ENCODE measurements at regions not wholly inside any gene's neighbourhood (a gene's known extent, or its start where the extent isn't known, plus 50 kb on each side); places are given as distances from the start of the nearest gene placed in this dataset.

DNA sequence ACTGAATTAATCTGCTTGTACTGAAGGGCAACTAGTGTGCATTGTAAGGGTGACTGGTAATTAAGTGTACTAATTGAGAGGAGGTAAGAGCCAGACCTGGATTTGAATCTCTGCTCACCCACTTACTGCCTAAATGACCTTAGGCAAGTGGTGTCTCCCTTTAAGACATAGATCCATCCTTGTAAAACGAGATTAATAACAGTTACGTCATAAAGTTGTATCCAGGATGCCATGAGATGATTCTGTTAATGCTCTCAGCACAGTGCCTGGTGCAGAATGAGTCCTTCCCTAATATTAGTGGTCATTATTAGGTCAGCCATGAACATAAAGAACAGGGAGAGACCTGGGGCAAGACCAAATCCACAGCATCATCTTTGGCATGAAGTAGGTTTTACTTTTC lies 470.1 kb downstream of the MAFB start:
- H3K27ac Mint-ChIP-seq: no peak overlapping the region
- H3K27me3 Mint-ChIP-seq: peaks cover 0 to 9% of the 10 kb centered on the region in 2 donors
- H3K9me3 Mint-ChIP-seq: peaks cover 3% of the 10 kb centered on the region
- H3K4me1 Mint-ChIP-seq (ENCODE audit: low read depth in 2 of 2): no peaks in the 10 kb centered on the region
- H3K4me3 Mint-ChIP-seq: no peak overlapping the region
- H3K36me3 Mint-ChIP-seq: no peaks in the 10 kb centered on the region
- ATAC-seq: no peak
- no peak for DNase-seq (ENCODE audit: low spot score)

GRCh38 chr20:40218316-40218969 lies 470.6 kb downstream of the MAFB start:
- Mint-ChIP-seq H3K4me1 (ENCODE audit: low read depth in 2 of 2) (no peaks in the 10 kb centered on the region), H3K4me3 (no peak overlapping the region), H3K9me3 (peaks cover 3% of the 10 kb centered on the region), H3K27ac (no peak overlapping the region), H3K27me3 (peaks cover 0 to 9% of the 10 kb centered on the region in 2 donors), H3K36me3 (no peaks in the 10 kb centered on the region)
- no peak for ATAC-seq
- DNase-seq (ENCODE audit: low spot score): no peak

- no peak overlapping the region for H3K4me3 Mint-ChIP-seq
- peaks cover 2% of the 10 kb centered on the region for H3K9me3 Mint-ChIP-seq
- no peaks in the 10 kb centered on the region for H3K4me1 Mint-ChIP-seq (ENCODE audit: low read depth in 2 of 2)
- ATAC-seq (no peak), DNase-seq (ENCODE audit: low spot score) (no peak)
- peaks cover 9 to 12% of the 10 kb centered on the region in 2 donors for H3K27me3 Mint-ChIP-seq
- no peaks in the 10 kb centered on the region for H3K36me3 Mint-ChIP-seq
- H3K27ac Mint-ChIP-seq: no peak overlapping the region
Observed at GRCh38 chr20:40207655-40208054, 481.4 kb downstream of the MAFB start.

DNA sequence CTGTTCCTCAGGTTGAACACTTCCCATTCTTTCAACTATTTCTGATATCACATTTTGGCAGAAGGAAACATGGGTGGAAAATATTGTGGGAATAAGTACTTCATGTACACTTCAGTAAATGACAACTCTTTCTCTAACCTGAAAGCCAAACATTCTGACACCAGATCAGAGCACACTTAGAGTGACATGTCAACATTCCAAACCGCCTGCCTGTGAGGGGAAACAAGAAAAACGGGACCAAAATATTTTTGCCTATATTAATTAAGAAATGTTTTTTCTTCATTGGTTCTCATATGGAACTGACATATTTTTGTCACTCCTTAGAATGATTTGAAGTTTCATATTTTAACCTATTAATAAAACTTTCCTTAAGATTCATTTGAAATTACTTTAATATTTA lies 483.1 kb downstream of the MAFB start:
- ATAC-seq (no peak), DNase-seq (ENCODE audit: low spot score) (no peak)
- no peak overlapping the region for H3K27ac Mint-ChIP-seq
- peaks cover 10 to 18% of the 10 kb centered on the region in 2 donors for H3K27me3 Mint-ChIP-seq
- H3K9me3 Mint-ChIP-seq: peaks cover 2% of the 10 kb centered on the region
- H3K4me1 Mint-ChIP-seq (ENCODE audit: low read depth in 2 of 2): no peaks in the 10 kb centered on the region
- no peak overlapping the region for H3K4me3 Mint-ChIP-seq
- no peaks in the 10 kb centered on the region for H3K36me3 Mint-ChIP-seq

DNA sequence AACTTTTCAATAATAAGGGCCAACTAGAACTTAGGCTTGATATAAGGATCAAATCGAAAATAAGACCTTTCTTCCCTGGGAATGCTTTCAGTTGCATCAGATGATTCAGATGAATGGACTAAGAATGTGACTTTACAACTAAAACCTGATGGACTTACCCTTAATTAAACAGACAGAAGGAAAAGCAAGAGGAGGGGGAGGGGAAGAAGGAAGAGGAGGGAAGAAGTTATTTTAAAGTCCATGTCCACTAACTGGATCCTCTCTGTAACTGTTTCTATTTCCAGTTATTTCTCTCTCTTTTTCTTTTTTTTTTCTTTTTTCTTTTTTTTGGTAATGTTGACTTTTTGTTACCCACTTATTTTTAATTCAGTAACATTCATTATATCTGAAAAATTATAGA lies 486.0 kb downstream of the MAFB start:
- Mint-ChIP-seq H3K4me3 (no peak overlapping the region), H3K4me1 (ENCODE audit: low read depth in 2 of 2) (no peaks in the 10 kb centered on the region), H3K27ac (no peak overlapping the region), H3K27me3 (peaks cover 8 to 23% of the 10 kb centered on the region in 2 donors), H3K36me3 (no peaks in the 10 kb centered on the region), H3K9me3 (no peaks in the 10 kb centered on the region)
- ATAC-seq (no peak), DNase-seq (ENCODE audit: low spot score) (no peak)

- Mint-ChIP-seq H3K4me1 (ENCODE audit: low read depth in 2 of 2) (no peaks in the 10 kb centered on the region), H3K4me3 (no peak overlapping the region), H3K27ac (no peak overlapping the region), H3K36me3 (no peaks in the 10 kb centered on the region), H3K9me3 (peaks cover 3% of the 10 kb centered on the region), H3K27me3 (peaks cover 3 to 23% of the 10 kb centered on the region in 2 donors)
- ATAC-seq (no peak), DNase-seq (ENCODE audit: low spot score) (no peak)
Observed at GRCh38 chr20:40197691-40198090, 491.3 kb downstream of the MAFB start.

DNA sequence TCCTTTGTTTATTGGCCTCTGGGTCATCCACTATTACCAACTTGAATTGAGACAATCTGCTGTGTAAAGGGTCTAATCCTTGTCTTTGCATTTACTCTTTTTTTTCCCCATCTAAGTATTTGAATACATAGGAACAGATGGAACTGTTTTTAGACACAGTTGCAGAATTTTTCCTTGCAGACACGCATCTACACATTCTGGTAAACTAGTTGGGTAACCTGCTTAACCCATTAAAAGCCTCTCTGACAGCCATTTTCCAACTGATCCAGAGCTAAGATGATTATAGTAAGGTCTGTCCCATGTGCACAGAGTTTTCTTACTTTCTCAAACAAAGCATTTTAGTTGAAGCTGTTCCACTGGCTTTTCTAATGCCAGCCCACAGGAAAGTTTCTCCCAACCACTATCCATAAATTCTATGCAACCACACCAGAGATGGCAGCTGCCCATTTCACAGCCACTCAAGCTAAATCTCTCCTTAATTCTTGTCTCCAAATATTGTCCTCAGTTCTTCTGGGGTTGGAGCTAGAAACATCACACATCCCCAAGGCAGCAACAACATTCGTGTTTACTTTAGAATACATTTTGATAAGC lies 492.1 kb downstream of the MAFB start:
- ATAC-seq (no peak), DNase-seq (ENCODE audit: low spot score) (no peak)
- H3K36me3 Mint-ChIP-seq: no peaks in the 10 kb centered on the region
- H3K27me3 Mint-ChIP-seq: peaks cover 2 to 20% of the 10 kb centered on the region in 2 donors
- no peaks in the 10 kb centered on the region for H3K4me1 Mint-ChIP-seq (ENCODE audit: low read depth in 2 of 2)
- H3K27ac Mint-ChIP-seq: no peak overlapping the region
- peaks cover 3% of the 10 kb centered on the region for H3K9me3 Mint-ChIP-seq
- H3K4me3 Mint-ChIP-seq: no peak overlapping the region

DNA sequence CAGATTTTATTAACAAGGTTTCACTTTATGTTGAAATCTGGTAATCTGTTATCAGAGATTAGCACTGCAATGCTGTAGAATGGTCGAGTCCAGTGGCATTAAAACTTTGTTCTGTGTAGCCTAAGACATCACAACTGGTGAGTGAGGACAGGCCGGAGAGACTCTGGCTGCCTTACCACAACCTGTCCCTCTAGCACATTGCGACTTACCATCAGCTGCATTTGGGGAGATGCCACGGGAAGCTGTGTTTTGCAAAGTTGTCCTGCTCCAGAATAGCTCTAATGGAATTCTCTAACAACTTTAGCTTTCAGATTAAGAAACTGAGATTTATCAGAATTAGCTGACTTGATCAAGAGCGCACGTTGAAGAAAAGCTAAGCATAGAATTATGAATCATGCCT lies 493.3 kb downstream of the MAFB start:
- Mint-ChIP-seq H3K9me3 (peaks cover 3% of the 10 kb centered on the region), H3K27me3 (peaks cover 2 to 18% of the 10 kb centered on the region in 2 donors), H3K27ac (no peak overlapping the region), H3K36me3 (no peaks in the 10 kb centered on the region), H3K4me3 (no peak overlapping the region), H3K4me1 (ENCODE audit: low read depth in 2 of 2) (no peaks in the 10 kb centered on the region)
- DNase-seq (ENCODE audit: low spot score): no peak
- no peak for ATAC-seq

DNA sequence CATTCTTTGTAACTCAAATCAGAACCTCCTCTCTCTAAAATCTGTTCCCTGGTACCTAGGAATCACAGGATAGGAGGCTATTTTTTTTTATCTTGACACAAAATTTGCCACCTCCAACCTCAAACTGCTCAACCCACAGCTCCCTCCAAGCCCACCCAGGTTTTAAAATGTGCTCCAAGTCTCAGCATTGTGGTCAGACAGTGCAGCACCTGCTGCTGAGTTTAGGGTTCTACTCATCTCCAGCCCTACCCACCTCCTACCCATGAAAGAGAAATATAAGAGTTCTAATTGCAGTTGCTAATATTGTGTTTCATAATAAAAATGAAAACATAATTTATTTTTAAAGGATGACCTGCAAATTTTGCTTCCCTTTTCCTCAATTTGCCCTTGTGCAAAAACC lies 496.5 kb downstream of the MAFB start:
- H3K27ac Mint-ChIP-seq: no peak overlapping the region
- H3K4me1 Mint-ChIP-seq (ENCODE audit: low read depth in 2 of 2): no peaks in the 10 kb centered on the region
- DNase-seq (ENCODE audit: low spot score) (no peak), ATAC-seq (no peak)
- H3K9me3 Mint-ChIP-seq: peaks cover 3% of the 10 kb centered on the region
- H3K4me3 Mint-ChIP-seq: no peak overlapping the region
- H3K27me3 Mint-ChIP-seq: peaks cover 7 to 36% of the 10 kb centered on the region in 2 donors
- no peaks in the 10 kb centered on the region for H3K36me3 Mint-ChIP-seq

GRCh38 chr20:40192081-40192480 lies 497.0 kb downstream of the MAFB start:
- H3K4me1 Mint-ChIP-seq (ENCODE audit: low read depth in 2 of 2): no peaks in the 10 kb centered on the region
- ATAC-seq: no peak
- H3K27ac Mint-ChIP-seq: no peak overlapping the region
- H3K36me3 Mint-ChIP-seq: no peaks in the 10 kb centered on the region
- H3K27me3 Mint-ChIP-seq: peaks cover 7 to 36% of the 10 kb centered on the region in 2 donors
- H3K4me3 Mint-ChIP-seq: no peak overlapping the region
- H3K9me3 Mint-ChIP-seq: peaks cover 3% of the 10 kb centered on the region
- DNase-seq (ENCODE audit: low spot score): no peak

DNA sequence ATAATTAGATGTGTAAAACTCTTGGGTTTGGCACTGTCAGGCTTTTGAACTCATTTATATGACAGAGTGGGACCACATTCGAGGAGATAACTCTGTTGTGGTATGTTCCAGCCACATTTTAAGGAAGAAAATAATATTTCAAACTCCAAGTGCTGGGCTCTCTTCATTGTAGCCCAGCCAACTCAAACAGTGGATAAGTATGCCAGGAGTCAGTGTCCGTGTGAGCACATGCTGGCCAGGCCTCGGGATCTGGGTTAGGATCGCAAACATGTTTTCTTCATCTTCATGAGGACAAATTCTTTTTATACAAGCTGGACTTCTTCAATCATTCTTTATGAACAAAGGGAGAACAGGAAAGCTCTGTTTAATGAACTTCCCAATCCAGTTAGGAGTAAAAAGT lies 497.5 kb downstream of the MAFB start:
- H3K27ac Mint-ChIP-seq: no peak overlapping the region
- peaks cover 3% of the 10 kb centered on the region for H3K9me3 Mint-ChIP-seq

GRCh38 chr20:40189621-40190020 lies 499.4 kb downstream of the MAFB start:
- Mint-ChIP-seq H3K4me3 (no peak overlapping the region), H3K4me1 (ENCODE audit: low read depth in 2 of 2) (no peaks in the 10 kb centered on the region), H3K36me3 (no peaks in the 10 kb centered on the region), H3K9me3 (peaks cover 3% of the 10 kb centered on the region), H3K27me3 (peaks cover 7 to 36% of the 10 kb centered on the region in 2 donors), H3K27ac (no peak overlapping the region)
- no peak for DNase-seq (ENCODE audit: low spot score)
- ATAC-seq: no peak

More for the DNA sequence above, 497.5 kb downstream of the MAFB start:
- no peak overlapping the region for H3K4me3 Mint-ChIP-seq
- H3K4me1 Mint-ChIP-seq (ENCODE audit: low read depth in 2 of 2): no peaks in the 10 kb centered on the region
- peaks cover 7 to 36% of the 10 kb centered on the region in 2 donors for H3K27me3 Mint-ChIP-seq
- ATAC-seq: no peak
- no peak for DNase-seq (ENCODE audit: low spot score)
- H3K36me3 Mint-ChIP-seq: no peaks in the 10 kb centered on the region

DNA sequence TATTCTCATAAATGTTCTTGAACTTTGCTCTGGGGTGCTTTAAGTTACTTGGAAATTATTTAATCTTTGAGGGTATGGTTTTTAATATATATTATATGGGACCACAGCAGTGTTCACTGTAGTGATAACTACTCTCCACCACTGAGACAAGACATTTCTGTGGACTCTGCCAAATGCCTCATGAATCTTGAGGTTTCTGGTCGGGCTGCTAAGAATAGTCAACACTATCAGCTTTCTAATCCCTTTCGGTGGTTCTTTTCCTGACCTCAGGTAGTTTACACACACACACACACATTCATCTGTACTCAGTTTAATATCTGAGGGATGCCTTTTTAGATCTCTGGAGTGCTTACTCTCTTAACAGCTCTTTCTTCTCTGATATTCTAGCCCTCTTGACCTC lies 500.7 kb downstream of the MAFB start:
- H3K4me1 Mint-ChIP-seq (ENCODE audit: low read depth in 2 of 2): no peaks in the 10 kb centered on the region
- peaks cover 2% of the 10 kb centered on the region for H3K9me3 Mint-ChIP-seq
- H3K36me3 Mint-ChIP-seq: no peaks in the 10 kb centered on the region
- H3K27me3 Mint-ChIP-seq: peaks cover 6 to 30% of the 10 kb centered on the region in 2 donors
- DNase-seq (ENCODE audit: low spot score) (no peak), ATAC-seq (no peak)
- H3K27ac Mint-ChIP-seq: no peak overlapping the region
- H3K4me3 Mint-ChIP-seq: no peak overlapping the region

GRCh38 chr20:40186826-40187225 lies 502.2 kb downstream of the MAFB start:
- Mint-ChIP-seq H3K36me3 (no peaks in the 10 kb centered on the region), H3K4me1 (ENCODE audit: low read depth in 2 of 2) (no peaks in the 10 kb centered on the region), H3K4me3 (no peak overlapping the region), H3K9me3 (no peaks in the 10 kb centered on the region), H3K27me3 (peaks cover 5 to 29% of the 10 kb centered on the region in 2 donors), H3K27ac (no peak overlapping the region)
- DNase-seq (ENCODE audit: low spot score): no peak
- no peak for ATAC-seq

GRCh38 chr20:40181676-40182075 lies 507.4 kb downstream of the MAFB start:
- DNase-seq (ENCODE audit: low spot score) (no peak), ATAC-seq (no peak)
- Mint-ChIP-seq H3K4me3 (no peak overlapping the region), H3K9me3 (no peaks in the 10 kb centered on the region), H3K4me1 (ENCODE audit: low read depth in 2 of 2) (no peaks in the 10 kb centered on the region), H3K27ac (no peak overlapping the region), H3K36me3 (no peaks in the 10 kb centered on the region), H3K27me3 (peaks cover 2 to 5% of the 10 kb centered on the region in 2 donors)

All from natural killer cell treated with Interleukin-12 subunit alpha and Interleukin-12 subunit beta and Interleukin-15 and Interleukin-18, amount 100 ng/mL, for 72 hours (primary cell).